B cell (primary cell): ENCODE measurements at regions not wholly inside any gene's neighbourhood (a gene's known extent, or its start where the extent isn't known, plus 50 kb on each side); places are given as distances from the start of the nearest gene placed in this dataset.

Experiments
- ATAC-seq: fragments of 200-7000 bp; cut with Tn5 transposase; one replicate; pipeline ENCODE4 v1.10.0; 2021; ENCODE audit warnings: low read depth, mild to moderate bottlenecking, moderate number of reproducible peaks, moderate library complexity
- CTCF ChIA-PET: fragments of 350-600 bp; sonication (Branson Sonifier 250); formaldehyde crosslinking; loops from one replicate; lab custom pipeline; 2021; ENCODE audit warnings: antibody characterized with exemption, inconsistent platforms; lab: Charles Lee
- POLR2A ChIA-PET: fragments of 350-600 bp; sonication (Branson Sonifier 250); formaldehyde crosslinking; loops from one replicate; lab custom pipeline; 2021; ENCODE audit warnings: antibody characterized with exemption; lab: Charles Lee
- DNase-seq: peaks from one replicate; pipeline ENCODE4 v3.0.0; 2013
- H2AFZ ChIP-seq: 2 replicates; pipeline ENCODE4 v1.6.1; 2012; ENCODE audit warnings: mild to moderate bottlenecking, low read depth, low read length; ENCODE audit not compliant: insufficient read depth, poor library complexity, severe bottlenecking
- H3K27ac ChIP-seq, 2 donors: 1 replicate in 1 of 2; 2 replicates in 1 of 2; pipeline ENCODE4 v1.5.1; 2012 to 2013; ENCODE audit warnings: low read length in 2 of 2, mild to moderate bottlenecking in 2 of 2, moderate library complexity in 1 of 2
- H3K27me3 ChIP-seq, 4 experiments: fragments of 200-600 bp in 1 of 4; sonication (generic) in 1 of 4; replicated peaks in 1 of 4; 1 replicate in 2 of 4; 2 replicates in 2 of 4; pipeline versions ENCODE4 v1.6.1 to v1.7.0; 2013 to 2016; ENCODE audit warnings: low read length in 3 of 4, mild to moderate bottlenecking in 2 of 4, mixed read lengths in 1 of 4, moderate library complexity in 1 of 4; ENCODE audit not compliant: insufficient read depth in 4 of 4, control insufficient read depth in 3 of 4; ENCODE audit errors: control extremely low read depth in 1 of 4
- H3K36me3 ChIP-seq, 2 experiments: replicated peaks in 1 of 2; 1 replicate in 1 of 2; 2 replicates in 1 of 2; pipeline versions ENCODE4 v1.6.1 to v1.7.1; 2013; ENCODE audit warnings: low read length in 1 of 2; ENCODE audit not compliant: insufficient read depth in 2 of 2, control insufficient read depth in 1 of 2; ENCODE audit errors: control extremely low read depth in 1 of 2, extremely low read depth in 1 of 2
- H3K4me1 ChIP-seq, 2 donors: fragments of 200-600 bp in 1 of 2; sonication (generic) in 1 of 2; 1 replicate in 1 of 2; 2 replicates in 1 of 2; pipeline versions ENCODE4 v1.5.1 to v1.6.1; 2013 to 2017; ENCODE audit warnings: low read length in 2 of 2; ENCODE audit not compliant: control insufficient read depth in 2 of 2, insufficient read depth in 2 of 2
- H3K4me2 ChIP-seq: replicated peaks from 2 replicates; pipeline ENCODE3; 2012; ENCODE audit warnings: mild to moderate bottlenecking, low read depth, low read length; ENCODE audit not compliant: poor library complexity, severe bottlenecking
- H3K4me3 ChIP-seq, 5 experiments: fragments of 200-600 bp in 1 of 5; sonication (generic) in 1 of 5; 1 replicate in 3 of 5; 2 replicates in 2 of 5; pipeline versions ENCODE4 v1.5.1 to v1.7.0; 2011 to 2016; ENCODE audit warnings: low read length in 4 of 5, mild to moderate bottlenecking in 4 of 5, low read depth in 2 of 5, control low read depth in 1 of 5, moderate library complexity in 1 of 5; ENCODE audit not compliant: insufficient read depth in 1 of 5; ENCODE audit errors: control extremely low read depth in 1 of 5, extremely low read depth in 1 of 5
- H3K79me2 ChIP-seq: fragments of 200-600 bp; sonication (generic); one replicate; pipeline ENCODE4 v1.6.0; 2016; ENCODE audit warnings: low read length; ENCODE audit not compliant: control insufficient read depth, insufficient read depth
- H3K9ac ChIP-seq: fragments of 200-600 bp; sonication (generic); 2 replicates; pipeline ENCODE4 v1.6.1; 2017; ENCODE audit warnings: mild to moderate bottlenecking, low read length, moderate library complexity
- H3K9me3 ChIP-seq, 3 donors: one replicate each; pipeline versions ENCODE4 v1.6.1 to v1.7.1; 2013; ENCODE audit warnings: low read length in 2 of 3; ENCODE audit not compliant: control insufficient read depth in 2 of 3, insufficient read depth in 1 of 3; ENCODE audit errors: control extremely low read depth in 1 of 3
- H4K20me1 ChIP-seq: 2 replicates; pipeline ENCODE4 v1.6.0; 2012; ENCODE audit warnings: mild to moderate bottlenecking, low read length; ENCODE audit not compliant: insufficient read depth, control insufficient read depth, poor library complexity, severe bottlenecking
- H3K27ac Mint-ChIP-seq: one replicate; pipeline ENCODE4 v1.8.0; 2021; ENCODE audit warnings: mixed read lengths
- H3K27me3 Mint-ChIP-seq: one replicate; pipeline ENCODE4 v1.8.0; 2021; ENCODE audit warnings: mixed read lengths
- H3K4me1 Mint-ChIP-seq: one replicate; pipeline ENCODE4 v1.8.0; 2021; ENCODE audit warnings: mixed read lengths
- H3K4me3 Mint-ChIP-seq: one replicate; pipeline ENCODE4 v1.8.0; 2021; ENCODE audit warnings: mixed read lengths
- H3K9me3 Mint-ChIP-seq: one replicate; pipeline ENCODE4 v1.8.0; 2022; ENCODE audit warnings: mixed read lengths; ENCODE audit not compliant: insufficient read depth
- CTCF ChIP-seq: fragments of 200-600 bp; IDR thresholded peaks from one replicate; pipeline ENCODE4 v1.8.0; 2022; ENCODE audit warnings: antibody characterized with exemption, mild to moderate bottlenecking
- EZH2 ChIP-seq: IDR thresholded peaks from 2 replicates; pipeline ENCODE4 v1.6.1; 2012; ENCODE audit warnings: borderline replicate concordance, low read depth, mild to moderate bottlenecking, moderate library complexity, low read length; ENCODE audit not compliant: insufficient read depth, poor library complexity, severe bottlenecking
- WGBS: methylation state at CpG from one replicate; pipeline ENCODE4 v1.1.5; 2013; ENCODE audit warnings: missing lambda C conversion rate; ENCODE audit not compliant: insufficient coverage; 5-methylcytosine and 5-hydroxymethylcytosine counted together
- intact Hi-C: fragments of 100-400 bp; cut with micrococcal nuclease; formaldehyde crosslinking; loops from one replicate; pipeline ENCODE4 v1.10.0; 2022

- no peak overlapping the region for H2AFZ ChIP-seq
- no peaks in the 10 kb centered on the region for H4K20me1 ChIP-seq
- Mint-ChIP-seq H3K4me3 (no peak overlapping the region), H3K4me1 (peaks cover 48% of the 10 kb centered on the region), H3K9me3 (no peaks in the 10 kb centered on the region), H3K27ac (no peak overlapping the region), H3K27me3 (no peaks in the 10 kb centered on the region)
- 63% methylated on average over 1 of the region's 1 CpG for WGBS
- H3K4me1 ChIP-seq, result peaks cover 17 to 31% of the 10 kb centered on the region in 2 donors
- no peaks in the 10 kb centered on the region for H3K36me3 ChIP-seq
- no peaks in the 10 kb centered on the region for H3K27me3 ChIP-seq
- no peak overlapping the region for H3K4me2 ChIP-seq
- H3K9me3 ChIP-seq, result peaks cover 0 to 3% (median 0%) of the 10 kb centered on the region in 3 donors
- TF ChIP-seq CTCF (no peak), EZH2 (no peak)
- ATAC-seq (no peak), DNase-seq (no peak)
- no peak overlapping the region for H3K4me3 ChIP-seq
- ChIA-PET POLR2A (no interaction called here), CTCF (interaction anchor here (0.8 to 11.9 kb wide), 12 partner anchors 12 to 909 kb away, joined by 3 to 226 read pairs (median 4); no protein-coding TSS in a partner anchor)
- H3K9ac ChIP-seq, result no peak overlapping the region
- H3K27ac ChIP-seq, result no peak overlapping the region
- H3K79me2 ChIP-seq, result no peaks in the 10 kb centered on the region
- intact Hi-C loops, result loop anchor here (5.0 kb wide), 1 partner anchor 125 kb away; no protein-coding TSS in a partner anchor
Measured at GRCh38 chr14:65162031-65162430, 59.7 kb upstream of the MAX start.

- H3K27me3 Mint-ChIP-seq, result no peaks in the 10 kb centered on the region
- H3K36me3 ChIP-seq, result no peaks in the 10 kb centered on the region
- H3K4me3 ChIP-seq, result no peak overlapping the region
- peaks cover 17 to 32% of the 10 kb centered on the region in 2 donors for H3K4me1 ChIP-seq
- H3K4me3 Mint-ChIP-seq, result no peak overlapping the region
- CTCF ChIA-PET, result interaction anchor here (0.6 to 11.9 kb wide), 71 partner anchors 8 to 1195 kb away, joined by 3 to 226 read pairs (median 4); partner anchors contain the start of genes FUT8 and MAX
- POLR2A ChIA-PET, result interaction anchor here (0.5 to 2.2 kb wide), 9 partner anchors 41 to 661 kb away, joined by 3 to 9 read pairs (median 4); no protein-coding TSS in a partner anchor
- no peaks in the 10 kb centered on the region for H3K9me3 Mint-ChIP-seq
- H3K9ac ChIP-seq, result no peak overlapping the region
- H3K27ac Mint-ChIP-seq, result no peak overlapping the region
- H4K20me1 ChIP-seq, result no peaks in the 10 kb centered on the region
- H3K9me3 ChIP-seq, result peaks cover 0 to 3% (median 0%) of the 10 kb centered on the region in 3 donors
- peak; percentile 45 for ATAC-seq
- no peaks in the 10 kb centered on the region for H3K79me2 ChIP-seq
- no peak for TF ChIP-seq EZH2
- peak; percentile 91 for TF ChIP-seq CTCF
- WGBS, result 74% methylated on average over 3 of the region's 6 CpGs
- no peaks in the 10 kb centered on the region for H3K27me3 ChIP-seq
- no peak overlapping the region for H2AFZ ChIP-seq
- intact Hi-C loops, result loop anchor here (1.0 to 5.0 kb wide), 6 partner anchors 43 to 660 kb away; no protein-coding TSS in a partner anchor
- H3K4me2 ChIP-seq, result no peak overlapping the region
- peaks cover 54% of the 10 kb centered on the region for H3K4me1 Mint-ChIP-seq
- H3K27ac ChIP-seq, result no peak overlapping the region
- DNase-seq, result peak; percentile 78
Measured at GRCh38 chr14:65164068-65164824, 61.9 kb upstream of the MAX start.
